K562 (cell line): ENCODE measurements at regions not wholly inside any gene's neighbourhood (a gene's known extent, or its start where the extent isn't known, plus 50 kb on each side); places are given as distances from the start of the nearest gene placed in this dataset.

Source experiments
- BRF1 ChIP-seq: IDR thresholded peaks from 3 replicates; pipeline ENCODE4 v1.6.1; 2011; ENCODE audit warnings: borderline replicate concordance, mild to moderate bottlenecking; ENCODE audit not compliant: insufficient read length; ENCODE audit errors: extremely low read depth
- HCFC1 ChIP-seq: IDR thresholded peaks from 2 replicates; pipeline ENCODE4 v1.6.1; 2012; ENCODE audit warnings: low read depth, low read length, improper control_type of control experiment
- RBBP5 ChIP-seq: fragments of 200-600 bp; sonication (generic); IDR thresholded peaks from 2 replicates; pipeline ENCODE4 v1.6.1; 2012; ENCODE audit warnings: borderline replicate concordance, mild to moderate bottlenecking, low read length, control low read depth, inconsistent platforms; ENCODE audit not compliant: insufficient read depth, poor library complexity, severe bottlenecking
- RFX5 ChIP-seq: IDR thresholded peaks from 2 replicates; pipeline ENCODE4 v1.6.1; 2011; ENCODE audit warnings: low read depth, mild to moderate bottlenecking, improper control_type of control experiment, low read length
- SIX5 ChIP-seq, 2 experiments: IDR thresholded peaks; 2 replicates each; pipeline ENCODE4 v1.6.1; 2011; ENCODE audit warnings: low read length in 2 of 2, borderline replicate concordance in 1 of 2, low read depth in 1 of 2, mild to moderate bottlenecking in 1 of 2, moderate library complexity in 1 of 2; ENCODE audit not compliant: insufficient read depth in 1 of 2
- TAF7 ChIP-seq: fragments of 450-650 bp; IDR thresholded peaks from 2 replicates; pipeline ENCODE4 v1.6.1; 2016; ENCODE audit warnings: missing genetic modification characterization, missing compliant biosample characterization
- ZNF146 ChIP-seq: IDR thresholded peaks from one replicate; pipeline ENCODE4 v1.6.1; 2018; ENCODE audit warnings: missing compliant biosample characterization; ENCODE audit not compliant: unreplicated experiment
- ZNF3 ChIP-seq: fragments of 250-450 bp; sonication (Bioruptor Pico); IDR thresholded peaks from 2 replicates; pipeline ENCODE4 v1.5.0; 2021; ENCODE audit warnings: mild to moderate bottlenecking, moderate library complexity
- ZNF354B ChIP-seq: fragments of 250-450 bp; sonication (Bioruptor Pico); IDR thresholded peaks from 2 replicates; pipeline ENCODE4 v1.4.0; 2020
- TF ChIP-seq, protein P1 (sequence below): sonication (generic); formaldehyde crosslinking; IDR thresholded peaks from 2 replicates; pipeline ENCODE4 v1.9.0; 2022; ENCODE audit warnings: mild to moderate bottlenecking, missing genetic modification reagents
- TF ChIP-seq, protein P2 (sequence below): sonication (generic); formaldehyde crosslinking; IDR thresholded peaks from 2 replicates; pipeline ENCODE4 v1.8.0; 2022; ENCODE audit warnings: missing genetic modification reagents, mild to moderate bottlenecking, borderline replicate concordance
- TF ChIP-seq, protein P3 (sequence below), 3 experiments: IDR thresholded peaks in 2 of 3; conservative IDR thresholded peaks in 1 of 3; 2 replicates each; pipeline ENCODE4 v1.5.1; 2011 to 2012; ENCODE audit warnings: low read length in 3 of 3, mild to moderate bottlenecking in 3 of 3, control low read depth in 2 of 3, improper control_type of control experiment in 1 of 3, inconsistent platforms in 1 of 3, low read depth in 1 of 3, mixed read lengths in 1 of 3, moderate library complexity in 1 of 3; ENCODE audit not compliant: insufficient read depth in 2 of 3

DNA sequence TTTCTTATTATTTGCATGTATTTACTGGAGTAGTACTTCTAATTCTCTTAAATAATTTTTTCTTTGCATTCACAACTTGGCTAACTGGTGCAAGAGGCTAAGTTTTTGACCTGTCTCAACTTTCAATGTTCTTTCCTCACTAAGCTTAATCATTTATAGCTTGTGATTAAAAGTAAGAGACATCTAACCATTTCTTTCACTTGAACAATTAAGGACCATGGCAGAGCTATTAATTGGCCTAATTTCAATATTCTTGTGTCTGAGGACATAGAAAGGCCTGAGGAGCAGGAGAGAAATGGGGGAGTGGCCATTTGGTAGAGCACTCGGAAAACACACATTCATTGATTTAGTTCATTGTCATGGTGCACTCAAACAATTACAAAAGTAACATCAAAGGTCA lies 141.4 kb upstream of the TMEM196 start:
- no peak for TF ChIP-seq ZNF3 (CRISPR knock-in tag)
- TF ChIP-seq, protein P1, sequence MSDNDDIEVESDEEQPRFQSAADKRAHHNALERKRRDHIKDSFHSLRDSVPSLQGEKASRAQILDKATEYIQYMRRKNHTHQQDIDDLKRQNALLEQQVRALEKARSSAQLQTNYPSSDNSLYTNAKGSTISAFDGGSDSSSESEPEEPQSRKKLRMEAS (CRISPR knock-in tag), result no peak
- TF ChIP-seq BRF1, result no peak
- TF ChIP-seq, protein P2, sequence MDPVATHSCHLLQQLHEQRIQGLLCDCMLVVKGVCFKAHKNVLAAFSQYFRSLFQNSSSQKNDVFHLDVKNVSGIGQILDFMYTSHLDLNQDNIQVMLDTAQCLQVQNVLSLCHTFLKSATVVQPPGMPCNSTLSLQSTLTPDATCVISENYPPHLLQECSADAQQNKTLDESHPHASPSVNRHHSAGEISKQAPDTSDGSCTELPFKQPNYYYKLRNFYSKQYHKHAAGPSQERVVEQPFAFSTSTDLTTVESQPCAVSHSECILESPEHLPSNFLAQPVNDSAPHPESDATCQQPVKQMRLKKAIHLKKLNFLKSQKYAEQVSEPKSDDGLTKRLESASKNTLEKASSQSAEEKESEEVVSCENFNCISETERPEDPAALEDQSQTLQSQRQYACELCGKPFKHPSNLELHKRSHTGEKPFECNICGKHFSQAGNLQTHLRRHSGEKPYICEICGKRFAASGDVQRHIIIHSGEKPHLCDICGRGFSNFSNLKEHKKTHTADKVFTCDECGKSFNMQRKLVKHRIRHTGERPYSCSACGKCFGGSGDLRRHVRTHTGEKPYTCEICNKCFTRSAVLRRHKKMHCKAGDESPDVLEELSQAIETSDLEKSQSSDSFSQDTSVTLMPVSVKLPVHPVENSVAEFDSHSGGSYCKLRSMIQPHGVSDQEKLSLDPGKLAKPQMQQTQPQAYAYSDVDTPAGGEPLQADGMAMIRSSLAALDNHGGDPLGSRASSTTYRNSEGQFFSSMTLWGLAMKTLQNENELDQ, result no peak
- TF ChIP-seq HCFC1, result no peak
- TF ChIP-seq SIX5 (IDR thresholded peaks at IDR 0.05; ENCODE audit: borderline replicate concordance in 1 of 2, insufficient read depth in 1 of 2, low read depth in 1 of 2, low read length in 2 of 2), result no peak
- TF ChIP-seq, protein P3, sequence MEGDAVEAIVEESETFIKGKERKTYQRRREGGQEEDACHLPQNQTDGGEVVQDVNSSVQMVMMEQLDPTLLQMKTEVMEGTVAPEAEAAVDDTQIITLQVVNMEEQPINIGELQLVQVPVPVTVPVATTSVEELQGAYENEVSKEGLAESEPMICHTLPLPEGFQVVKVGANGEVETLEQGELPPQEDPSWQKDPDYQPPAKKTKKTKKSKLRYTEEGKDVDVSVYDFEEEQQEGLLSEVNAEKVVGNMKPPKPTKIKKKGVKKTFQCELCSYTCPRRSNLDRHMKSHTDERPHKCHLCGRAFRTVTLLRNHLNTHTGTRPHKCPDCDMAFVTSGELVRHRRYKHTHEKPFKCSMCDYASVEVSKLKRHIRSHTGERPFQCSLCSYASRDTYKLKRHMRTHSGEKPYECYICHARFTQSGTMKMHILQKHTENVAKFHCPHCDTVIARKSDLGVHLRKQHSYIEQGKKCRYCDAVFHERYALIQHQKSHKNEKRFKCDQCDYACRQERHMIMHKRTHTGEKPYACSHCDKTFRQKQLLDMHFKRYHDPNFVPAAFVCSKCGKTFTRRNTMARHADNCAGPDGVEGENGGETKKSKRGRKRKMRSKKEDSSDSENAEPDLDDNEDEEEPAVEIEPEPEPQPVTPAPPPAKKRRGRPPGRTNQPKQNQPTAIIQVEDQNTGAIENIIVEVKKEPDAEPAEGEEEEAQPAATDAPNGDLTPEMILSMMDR (IDR thresholded peaks at IDR 0.05 in 2 of 3, conservative IDR thresholded peaks at IDR 0.05 in 1 of 3; ENCODE audit: insufficient read depth in 2 of 3, low read depth in 1 of 3, low read length in 3 of 3), result no peak
- TF ChIP-seq ZNF146 (CRISPR knock-in tag), result no peak
- TF ChIP-seq ZNF354B (CRISPR knock-in tag), result no peak
- no peak for TF ChIP-seq RFX5
- no peak for TF ChIP-seq RBBP5
- TF ChIP-seq TAF7 (tag), result no peak
